HCT116 (cell line): ENCODE measurements at regions not wholly inside any gene's neighbourhood (a gene's known extent, or its start where the extent isn't known, plus 50 kb on each side); places are given as distances from the start of the nearest gene placed in this dataset.

Source experiments
- CTCF ChIP-seq, 3 experiments: fragments of 200-600 bp in 1 of 3; sonication (generic) in 1 of 3; IDR thresholded peaks in 2 of 3; conservative IDR thresholded peaks in 1 of 3; 2 replicates each; pipeline ENCODE4 v1.5.1; 2012 to 2017; ENCODE audit warnings: low read depth in 2 of 3, low read length in 2 of 3, antibody characterized with exemption in 1 of 3, borderline replicate concordance in 1 of 3, control low read depth in 1 of 3, mild to moderate bottlenecking in 1 of 3, mixed read lengths in 1 of 3, mixed run types in 1 of 3, moderate library complexity in 1 of 3; ENCODE audit not compliant: insufficient read depth in 1 of 3
- POLR2A ChIP-seq: IDR thresholded peaks from 2 replicates; pipeline ENCODE4 v1.7.0; 2011; ENCODE audit warnings: borderline replicate concordance; ENCODE audit not compliant: insufficient read depth, insufficient read length; ENCODE audit errors: extremely low read depth
- POLR2AphosphoS5 ChIP-seq: IDR thresholded peaks from 2 replicates; pipeline ENCODE4 v1.6.1; 2011; ENCODE audit warnings: mild to moderate bottlenecking, low read depth, low read length, moderate library complexity
- ZNF274 ChIP-seq: fragments of 200-500 bp; sonication (Bioruptor generic); IDR thresholded peaks from 2 replicates; pipeline ENCODE4 v1.6.1; 2014; ENCODE audit warnings: mild to moderate bottlenecking, low read depth, low read length, inconsistent platforms

- TF ChIP-seq CTCF (IDR thresholded peaks at IDR 0.05 in 2 of 3, conservative IDR thresholded peaks at IDR 0.05 in 1 of 3; ENCODE audit: borderline replicate concordance in 1 of 3, insufficient read depth in 1 of 3, low read depth in 2 of 3, low read length in 2 of 3) (no peak), POLR2AphosphoS5 (no peak), ZNF274 (no peak), POLR2A (no peak)
Observed at GRCh38 chr4:127416115-127416514, 216.6 kb upstream of the INTU start.
